ENCODE measurements at regions not wholly inside any gene's neighbourhood (a gene's known extent, or its start where the extent isn't known, plus 50 kb on each side); places are given as distances from the start of the nearest gene placed in this dataset.

GRCh38 chr2:104051766-104052165, 802.1 kb upstream of the POU3F3 start:
- H2AFZ ChIP-seq (ENCODE audit: low read length), result no peak overlapping the region
- no peak overlapping the region for H3K4me2 ChIP-seq (ENCODE audit: insufficient read depth in 1 of 2, low read depth in 2 of 2, low read length in 2 of 2)
- H3K79me2 ChIP-seq (ENCODE audit: control insufficient read depth in 1 of 2, insufficient read depth in 2 of 2, low read length in 2 of 2), result no peaks in the 10 kb centered on the region
- CTCF ChIA-PET (ENCODE audit: partially characterized antibody), result interaction anchor here (0.6 kb wide), 3 partner anchors 17 to 578 kb away, joined by 3 read pairs; no protein-coding TSS in a partner anchor
- H3K14ac ChIP-seq (ENCODE audit: insufficient read length), result no peak overlapping the region
- H2BK120ac ChIP-seq (replicated peaks; ENCODE audit: low read depth, low read length), result no peak overlapping the region
- no peaks in the 10 kb centered on the region for H3K36me3 ChIP-seq (ENCODE audit: control insufficient read depth in 2 of 4, insufficient read depth in 4 of 4, low read length in 3 of 4)
- no peak overlapping the region for H3K23ac ChIP-seq (ENCODE audit: insufficient read length)
- H3K4me1 ChIP-seq (replicated peaks in 1 of 4; ENCODE audit: control insufficient read depth in 3 of 4, insufficient read depth in 4 of 4, low read length in 3 of 4), result peaks cover 0 to 2% (median 1%) of the 10 kb centered on the region in 4 experiments; a peak in 2 of 7 replicates
- WGBS, 2 experiments (ENCODE audit: extremely low coverage in 1 of 2, insufficient coverage in 1 of 2, insufficient read length in 1 of 2, insufficient replicate concordance in 2 of 2, low coverage in 1 of 2, low lambda C conversion rate in 2 of 2, missing lambda C conversion rate in 1 of 2), result 91% methylated on average over 6 of the region's 6 CpGs; no CpG with 5 or more reads in 1 of the 2 experiments
- no peak overlapping the region for H2AK5ac ChIP-seq (ENCODE audit: low read depth, low read length)
- H4K20me1 ChIP-seq (replicated peaks in 1 of 2; ENCODE audit: control insufficient read depth in 1 of 2, insufficient read depth in 2 of 2, low read length in 2 of 2), result no peaks in the 10 kb centered on the region
- H3K18ac ChIP-seq (ENCODE audit: extremely low read depth, low read length), result no peak overlapping the region
- no peak overlapping the region for H4K91ac ChIP-seq (replicated peaks; ENCODE audit: insufficient read length, low read length)
- H2BK20ac ChIP-seq (ENCODE audit: low read length), result no peak overlapping the region
- DNase-seq (ENCODE audit: low read depth in 1 of 2, low spot score in 2 of 2), result no peak
- TF ChIP-seq BRCA1 (IDR thresholded peaks at IDR 0.05; ENCODE audit: low read depth, low read length), result no peak
- no peak for TF ChIP-seq KDM4A (IDR thresholded peaks at IDR 0.05; ENCODE audit: low read depth, low read length, severe bottlenecking)
- no peak for TF ChIP-seq ASH2L (IDR thresholded peaks at IDR 0.05; ENCODE audit: low read length)
- TF ChIP-seq RBBP5 (IDR thresholded peaks at IDR 0.05; ENCODE audit: borderline replicate concordance, low read depth, low read length), result no peak
- TF ChIP-seq EZH2 (IDR thresholded peaks at IDR 0.05; ENCODE audit: low read depth, low read length, severe bottlenecking), result no peak
- no peak for TF ChIP-seq SP2 (IDR thresholded peaks at IDR 0.05; ENCODE audit: low read length)
- TF ChIP-seq SIX5 (IDR thresholded peaks at IDR 0.05; ENCODE audit: low read depth, low read length), result no peak
- TF ChIP-seq GABPA (IDR thresholded peaks at IDR 0.05; ENCODE audit: borderline replicate concordance, insufficient read depth, low read length), result no peak
- TF ChIP-seq TBP (IDR thresholded peaks at IDR 0.05; ENCODE audit: low read depth, low read length), result no peak
- TF ChIP-seq NRF1 (IDR thresholded peaks at IDR 0.05; ENCODE audit: low read depth, low read length), result no peak
- TF ChIP-seq TCF12 (IDR thresholded peaks at IDR 0.05; ENCODE audit: low read depth, low read length), result no peak
- no peak for TF ChIP-seq EP300 (IDR thresholded peaks at IDR 0.05; ENCODE audit: borderline replicate concordance in 1 of 2, low read depth in 2 of 2, low read length in 2 of 2)
- TF ChIP-seq CREB1 (IDR thresholded peaks at IDR 0.05), result no peak
- no peak overlapping the region for H3K56ac ChIP-seq (replicated peaks; ENCODE audit: insufficient read length, low read depth, low read length)
- POLR2A ChIA-PET (ENCODE audit: partially characterized antibody), result no interaction called here
- H4K8ac ChIP-seq (ENCODE audit: extremely low read depth, insufficient read depth, low read length), result no peak overlapping the region
- H2BK12ac ChIP-seq (ENCODE audit: low read depth, low read length), result no peak overlapping the region
- H4K5ac ChIP-seq (ENCODE audit: insufficient read length, low read depth, low read length), result no peak overlapping the region
- no peak overlapping the region for H3K27ac ChIP-seq (ENCODE audit: low read depth, low read length)
- H2BK5ac ChIP-seq (ENCODE audit: low read depth, low read length), result no peak overlapping the region
- H3K79me1 ChIP-seq (ENCODE audit: low read depth, low read length), result no peaks in the 10 kb centered on the region
- H3K4ac ChIP-seq (replicated peaks; ENCODE audit: insufficient read length, low read depth, low read length), result no peak overlapping the region
- no peaks in the 10 kb centered on the region for H3K23me2 ChIP-seq (ENCODE audit: low read depth, low read length)
- no peaks in the 10 kb centered on the region for H3K27me3 ChIP-seq (replicated peaks in 1 of 4; ENCODE audit: control insufficient read depth in 3 of 4, extremely low read depth in 1 of 4, insufficient read depth in 3 of 4, low read length in 3 of 4)
- H3K4me3 ChIP-seq (ENCODE audit: extremely low read depth in 1 of 4, insufficient read depth in 2 of 4, low read depth in 3 of 4, low read length in 4 of 4), result no peak overlapping the region
- H3K9ac ChIP-seq (replicated peaks in 1 of 4; ENCODE audit: extremely low read depth in 1 of 4, low read depth in 3 of 4, low read length in 3 of 4), result no peak overlapping the region
- no peak overlapping the region for H2BK15ac ChIP-seq (ENCODE audit: low read length)
- no peaks in the 10 kb centered on the region for H3K9me3 ChIP-seq (ENCODE audit: insufficient read depth in 2 of 2, low read depth in 1 of 2, low read length in 1 of 2)
- FAIRE-seq, result no peak

Measured in H1 (cell line).